GM23338 (cell line): ENCODE measurements at regions not wholly inside any gene's neighbourhood (a gene's known extent, or its start where the extent isn't known, plus 50 kb on each side); places are given as distances from the start of the nearest gene placed in this dataset.

Source experiments
- EZH2 ChIP-seq: fragments of 200-600 bp; sonication (generic); IDR thresholded peaks from one replicate; pipeline ENCODE4 v1.8.0; 2017; ENCODE audit warnings: antibody characterized with exemption, mild to moderate bottlenecking, low read depth; ENCODE audit not compliant: unreplicated experiment
- TF ChIP-seq, protein P1 (sequence below), 2 experiments: fragments of 200-600 bp in 1 of 2; sonication (generic) in 1 of 2; conservative IDR thresholded peaks; 2 replicates each; pipeline versions ENCODE4 v1.5.1 to v1.6.1; 2016 to 2017; ENCODE audit warnings: antibody characterized with exemption in 2 of 2, low read depth in 2 of 2, mild to moderate bottlenecking in 2 of 2, moderate library complexity in 1 of 2

GRCh38 chr11:45737056-45737455, 67.9 kb upstream of the SLC35C1 start:
- TF ChIP-seq, protein P1, sequence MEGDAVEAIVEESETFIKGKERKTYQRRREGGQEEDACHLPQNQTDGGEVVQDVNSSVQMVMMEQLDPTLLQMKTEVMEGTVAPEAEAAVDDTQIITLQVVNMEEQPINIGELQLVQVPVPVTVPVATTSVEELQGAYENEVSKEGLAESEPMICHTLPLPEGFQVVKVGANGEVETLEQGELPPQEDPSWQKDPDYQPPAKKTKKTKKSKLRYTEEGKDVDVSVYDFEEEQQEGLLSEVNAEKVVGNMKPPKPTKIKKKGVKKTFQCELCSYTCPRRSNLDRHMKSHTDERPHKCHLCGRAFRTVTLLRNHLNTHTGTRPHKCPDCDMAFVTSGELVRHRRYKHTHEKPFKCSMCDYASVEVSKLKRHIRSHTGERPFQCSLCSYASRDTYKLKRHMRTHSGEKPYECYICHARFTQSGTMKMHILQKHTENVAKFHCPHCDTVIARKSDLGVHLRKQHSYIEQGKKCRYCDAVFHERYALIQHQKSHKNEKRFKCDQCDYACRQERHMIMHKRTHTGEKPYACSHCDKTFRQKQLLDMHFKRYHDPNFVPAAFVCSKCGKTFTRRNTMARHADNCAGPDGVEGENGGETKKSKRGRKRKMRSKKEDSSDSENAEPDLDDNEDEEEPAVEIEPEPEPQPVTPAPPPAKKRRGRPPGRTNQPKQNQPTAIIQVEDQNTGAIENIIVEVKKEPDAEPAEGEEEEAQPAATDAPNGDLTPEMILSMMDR (conservative IDR thresholded peaks at IDR 0.05; ENCODE audit: low read depth in 2 of 2): no peak
- no peak for TF ChIP-seq EZH2
